Sigmoid colon (tissue), 4 donors: ENCODE measurements at regions not wholly inside any gene's neighbourhood (a gene's known extent, or its start where the extent isn't known, plus 50 kb on each side); places are given as distances from the start of the nearest gene placed in this dataset.

Source experiments
- CTCF ChIP-seq, 4 experiments: fragments of 450-650 bp in 3 of 4; fragments of 200-600 bp in 1 of 4; IDR thresholded peaks; one replicate each; pipeline ENCODE4 v1.5.1; 2016 to 2019; ENCODE audit warnings: antibody characterized with exemption in 4 of 4, mild to moderate bottlenecking in 3 of 4, moderate library complexity in 2 of 4
- EP300 ChIP-seq, 4 donors: sonication (generic); formaldehyde crosslinking; IDR thresholded peaks; one replicate each; pipeline ENCODE4 v1.6.1; 2017; ENCODE audit warnings: antibody characterized with exemption in 4 of 4
- POLR2A ChIP-seq, 2 donors: fragments of 450-650 bp; IDR thresholded peaks; one replicate each; pipeline ENCODE4 v1.6.1; 2016; ENCODE audit warnings: antibody characterized with exemption in 2 of 2, mild to moderate bottlenecking in 2 of 2, moderate library complexity in 2 of 2

GRCh38 chr15:25587616-25588340 is 149.0 kb upstream of the UBE3A start:
- no peak for TF ChIP-seq CTCF (IDR thresholded peaks at IDR 0.05)
- TF ChIP-seq POLR2A (IDR thresholded peaks at IDR 0.05) = no peak
- TF ChIP-seq EP300 (IDR thresholded peaks at IDR 0.05) = no peak
